ENCODE measurements at regions not wholly inside any gene's neighbourhood (a gene's known extent, or its start where the extent isn't known, plus 50 kb on each side); places are given as distances from the start of the nearest gene placed in this dataset.

DNA sequence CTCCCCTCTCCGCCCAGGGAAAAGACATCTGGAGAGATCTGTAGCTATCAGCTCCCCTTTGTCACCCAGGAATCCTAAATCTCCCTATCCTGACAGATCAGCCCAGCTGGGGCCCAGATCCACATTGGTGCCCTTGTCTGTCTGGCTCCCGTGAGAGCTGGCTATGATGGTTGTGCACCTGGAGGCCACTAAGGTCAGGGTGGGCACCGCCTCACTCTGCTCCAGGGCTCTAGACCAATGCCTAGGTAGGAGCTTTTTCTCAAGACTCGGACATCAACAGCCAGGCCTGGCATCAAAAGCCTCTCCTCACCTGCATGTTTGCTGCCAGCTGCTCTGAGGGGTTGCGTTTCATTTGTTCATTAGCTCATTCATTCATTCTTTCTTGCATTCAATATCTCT, 142.7 kb downstream of the SMAD6 start:
- TF ChIP-seq, protein P1, sequence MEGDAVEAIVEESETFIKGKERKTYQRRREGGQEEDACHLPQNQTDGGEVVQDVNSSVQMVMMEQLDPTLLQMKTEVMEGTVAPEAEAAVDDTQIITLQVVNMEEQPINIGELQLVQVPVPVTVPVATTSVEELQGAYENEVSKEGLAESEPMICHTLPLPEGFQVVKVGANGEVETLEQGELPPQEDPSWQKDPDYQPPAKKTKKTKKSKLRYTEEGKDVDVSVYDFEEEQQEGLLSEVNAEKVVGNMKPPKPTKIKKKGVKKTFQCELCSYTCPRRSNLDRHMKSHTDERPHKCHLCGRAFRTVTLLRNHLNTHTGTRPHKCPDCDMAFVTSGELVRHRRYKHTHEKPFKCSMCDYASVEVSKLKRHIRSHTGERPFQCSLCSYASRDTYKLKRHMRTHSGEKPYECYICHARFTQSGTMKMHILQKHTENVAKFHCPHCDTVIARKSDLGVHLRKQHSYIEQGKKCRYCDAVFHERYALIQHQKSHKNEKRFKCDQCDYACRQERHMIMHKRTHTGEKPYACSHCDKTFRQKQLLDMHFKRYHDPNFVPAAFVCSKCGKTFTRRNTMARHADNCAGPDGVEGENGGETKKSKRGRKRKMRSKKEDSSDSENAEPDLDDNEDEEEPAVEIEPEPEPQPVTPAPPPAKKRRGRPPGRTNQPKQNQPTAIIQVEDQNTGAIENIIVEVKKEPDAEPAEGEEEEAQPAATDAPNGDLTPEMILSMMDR (IDR thresholded peaks at IDR 0.05) = no peak
- no peak for TF ChIP-seq POLR2A (IDR thresholded peaks at IDR 0.05)

All from prostate gland (tissue), 2 donors.